ENCODE measurements at regions not wholly inside any gene's neighbourhood (a gene's known extent, or its start where the extent isn't known, plus 50 kb on each side); places are given as distances from the start of the nearest gene placed in this dataset.

GRCh38 chr2:164439885-164440284, 181.4 kb downstream of the GRB14 start:
- Histone ChIP-seq H3K27me3 (replicated peaks; ENCODE audit: insufficient read depth) (no peaks in the 10 kb centered on the region), H3K27ac (no peak overlapping the region), H3K4me3 (no peak overlapping the region), H3K4me1 (replicated peaks) (no peaks in the 10 kb centered on the region), H3K9me3 (no peaks in the 10 kb centered on the region), H3K36me3 (no peaks in the 10 kb centered on the region)
- TF ChIP-seq POLR2AphosphoS5 (IDR thresholded peaks at IDR 0.05) (no peak), POLR2A (IDR thresholded peaks at IDR 0.05) (no peak)
- TF ChIP-seq, protein P1, sequence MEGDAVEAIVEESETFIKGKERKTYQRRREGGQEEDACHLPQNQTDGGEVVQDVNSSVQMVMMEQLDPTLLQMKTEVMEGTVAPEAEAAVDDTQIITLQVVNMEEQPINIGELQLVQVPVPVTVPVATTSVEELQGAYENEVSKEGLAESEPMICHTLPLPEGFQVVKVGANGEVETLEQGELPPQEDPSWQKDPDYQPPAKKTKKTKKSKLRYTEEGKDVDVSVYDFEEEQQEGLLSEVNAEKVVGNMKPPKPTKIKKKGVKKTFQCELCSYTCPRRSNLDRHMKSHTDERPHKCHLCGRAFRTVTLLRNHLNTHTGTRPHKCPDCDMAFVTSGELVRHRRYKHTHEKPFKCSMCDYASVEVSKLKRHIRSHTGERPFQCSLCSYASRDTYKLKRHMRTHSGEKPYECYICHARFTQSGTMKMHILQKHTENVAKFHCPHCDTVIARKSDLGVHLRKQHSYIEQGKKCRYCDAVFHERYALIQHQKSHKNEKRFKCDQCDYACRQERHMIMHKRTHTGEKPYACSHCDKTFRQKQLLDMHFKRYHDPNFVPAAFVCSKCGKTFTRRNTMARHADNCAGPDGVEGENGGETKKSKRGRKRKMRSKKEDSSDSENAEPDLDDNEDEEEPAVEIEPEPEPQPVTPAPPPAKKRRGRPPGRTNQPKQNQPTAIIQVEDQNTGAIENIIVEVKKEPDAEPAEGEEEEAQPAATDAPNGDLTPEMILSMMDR (IDR thresholded peaks at IDR 0.05): no peak
- WGBS: 83% methylated on average over 3 of the region's 3 CpGs
- intact Hi-C loops (cut with DNase I): no loop called here
- DNase-seq (ENCODE audit: low spot score): no peak

DNA sequence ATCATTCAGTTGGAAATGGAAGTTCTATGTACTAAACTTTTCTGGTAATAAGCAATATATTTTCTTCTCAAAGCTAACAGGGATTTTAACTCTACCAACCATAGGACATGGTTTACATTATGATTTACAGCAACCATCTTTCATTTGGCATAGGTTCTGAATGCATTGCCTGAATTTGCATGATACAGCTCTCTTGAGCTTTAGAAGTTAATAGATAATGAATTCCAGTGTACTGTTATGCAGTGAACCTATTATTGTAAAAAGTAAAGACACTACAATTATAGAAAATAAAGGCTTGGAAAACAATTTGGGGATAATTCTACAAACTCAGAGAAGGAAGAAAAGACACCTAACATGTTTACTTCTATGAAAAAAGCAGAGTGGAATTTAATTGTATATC, 182.0 kb downstream of the GRB14 start:
- Histone ChIP-seq H3K9me3 (no peaks in the 10 kb centered on the region), H3K36me3 (no peaks in the 10 kb centered on the region), H3K27me3 (replicated peaks; ENCODE audit: insufficient read depth) (no peaks in the 10 kb centered on the region), H3K4me1 (replicated peaks) (no peaks in the 10 kb centered on the region), H3K4me3 (no peak overlapping the region), H3K27ac (no peak overlapping the region)
- TF ChIP-seq POLR2AphosphoS5 (IDR thresholded peaks at IDR 0.05) (no peak), POLR2A (IDR thresholded peaks at IDR 0.05) (no peak)
- TF ChIP-seq, protein P1 (IDR thresholded peaks at IDR 0.05): no peak
- no peak for DNase-seq (ENCODE audit: low spot score)
- intact Hi-C loops (cut with DNase I): no loop called here

- no peaks in the 10 kb centered on the region for H3K4me1 ChIP-seq (replicated peaks)
- no peak overlapping the region for H3K27ac ChIP-seq
- no peaks in the 10 kb centered on the region for H3K27me3 ChIP-seq (replicated peaks; ENCODE audit: insufficient read depth)
- TF ChIP-seq, protein P1 (IDR thresholded peaks at IDR 0.05): no peak
- TF ChIP-seq POLR2AphosphoS5 (IDR thresholded peaks at IDR 0.05) (no peak), POLR2A (IDR thresholded peaks at IDR 0.05) (no peak)
- no peak for DNase-seq (ENCODE audit: low spot score)
- H3K4me3 ChIP-seq: no peak overlapping the region
- intact Hi-C loops (cut with DNase I): no loop called here
- H3K36me3 ChIP-seq: no peaks in the 10 kb centered on the region
- no peaks in the 10 kb centered on the region for H3K9me3 ChIP-seq
These were observed 182.6 kb downstream of the GRB14 start for GRCh38 chr2:164438490-164439205.

- TF ChIP-seq POLR2AphosphoS5 (IDR thresholded peaks at IDR 0.05): no peak
- TF ChIP-seq, protein P1 (IDR thresholded peaks at IDR 0.05): no peak
- no peak for TF ChIP-seq POLR2A (IDR thresholded peaks at IDR 0.05)
- no peak for DNase-seq (ENCODE audit: low spot score)
- Histone ChIP-seq H3K27me3 (replicated peaks; ENCODE audit: insufficient read depth) (no peaks in the 10 kb centered on the region), H3K27ac (no peak overlapping the region), H3K4me3 (no peak overlapping the region), H3K9me3 (no peaks in the 10 kb centered on the region), H3K4me1 (replicated peaks) (no peaks in the 10 kb centered on the region), H3K36me3 (no peaks in the 10 kb centered on the region)
- intact Hi-C loops (cut with DNase I): no loop called here
- 34% methylated on average over 3 of the region's 3 CpGs for WGBS
These were observed 185.2 kb downstream of the GRB14 start for GRCh38 chr2:164436131-164436530.

- no peak overlapping the region for H3K27ac ChIP-seq
- TF ChIP-seq, protein P1 (IDR thresholded peaks at IDR 0.05): peak in 2 of 4 experiments; percentile 36 to 39
- no peak for TF ChIP-seq POLR2AphosphoS5 (IDR thresholded peaks at IDR 0.05)
- intact Hi-C loops (cut with DNase I): no loop called here
- 63% methylated on average over 3 of the region's 3 CpGs for WGBS
- H3K4me3 ChIP-seq: no peak overlapping the region
- no peaks in the 10 kb centered on the region for H3K9me3 ChIP-seq
- no peaks in the 10 kb centered on the region for H3K36me3 ChIP-seq
- no peak for DNase-seq (ENCODE audit: low spot score)
- H3K4me1 ChIP-seq (replicated peaks): no peaks in the 10 kb centered on the region
- H3K27me3 ChIP-seq (replicated peaks; ENCODE audit: insufficient read depth): no peaks in the 10 kb centered on the region
These were observed 191.0 kb downstream of the GRB14 start for GRCh38 chr2:164430166-164430783.
